ENCODE measurements at regions not wholly inside any gene's neighbourhood (a gene's known extent, or its start where the extent isn't known, plus 50 kb on each side); places are given as distances from the start of the nearest gene placed in this dataset.

GRCh38 chr12:116425256-116426193, 133.7 kb upstream of the MAP1LC3B2 start:
- ChIA-PET POLR2A (no interaction called here), CTCF (interaction anchor here (1.0 to 1.3 kb wide), 2 partner anchors 9 to 15 kb away, joined by 3 read pairs; no protein-coding TSS in a partner anchor)
- no peak for TF ChIP-seq CTCF (IDR thresholded peaks at IDR 0.05; ENCODE audit: control extremely low read depth, extremely low read depth, low read depth, missing control alignments)
- no peak for DNase-seq (ENCODE audit: extremely low spot score)

DNA sequence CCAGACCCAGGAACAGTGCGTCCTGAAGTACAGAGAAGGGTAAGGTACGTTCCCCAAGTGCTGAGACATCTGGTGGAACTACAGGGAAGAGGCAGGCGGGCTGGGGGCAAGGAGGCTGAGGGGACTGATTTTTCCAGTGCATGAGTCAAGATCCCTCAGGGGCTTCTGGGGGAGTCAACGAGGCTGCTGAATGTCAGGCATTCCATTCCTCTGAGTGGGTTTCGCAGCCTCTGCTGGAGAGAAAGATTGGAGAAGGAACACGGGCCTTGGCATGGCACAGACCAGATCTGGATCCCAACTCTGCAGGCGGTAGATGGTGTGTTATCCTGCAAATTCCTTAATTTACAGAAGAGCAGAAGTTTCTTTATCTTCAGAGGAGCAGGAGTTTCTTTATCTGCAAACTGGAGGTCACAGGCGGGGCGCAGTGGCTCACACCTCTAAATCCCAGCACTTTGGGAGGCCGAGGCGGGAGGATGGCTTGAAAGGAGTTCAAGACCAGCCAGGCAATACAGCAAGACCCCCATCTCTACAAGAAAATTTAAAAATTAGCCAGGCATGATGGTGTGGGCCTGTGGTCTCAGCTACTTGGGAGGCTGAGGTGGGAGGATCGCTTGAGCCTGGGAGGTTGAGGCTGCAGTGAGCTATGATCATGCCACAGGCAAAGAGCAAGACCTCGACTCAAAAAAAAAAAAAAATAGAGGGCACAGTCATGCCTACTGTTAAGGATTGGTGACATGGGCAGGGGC, 132.6 kb upstream of the MAP1LC3B2 start:
- no peak for DNase-seq (ENCODE audit: extremely low spot score)
- no peak for TF ChIP-seq CTCF (IDR thresholded peaks at IDR 0.05; ENCODE audit: control extremely low read depth, extremely low read depth, low read depth, missing control alignments)

GRCh38 chr12:116427200-116427930, 131.8 kb upstream of the MAP1LC3B2 start:
- POLR2A ChIA-PET: no interaction called here
- DNase-seq (ENCODE audit: extremely low spot score): no peak

More for the DNA sequence above, 132.6 kb upstream of the MAP1LC3B2 start:
- ChIA-PET POLR2A (no interaction called here), CTCF (no interaction called here)

DNA sequence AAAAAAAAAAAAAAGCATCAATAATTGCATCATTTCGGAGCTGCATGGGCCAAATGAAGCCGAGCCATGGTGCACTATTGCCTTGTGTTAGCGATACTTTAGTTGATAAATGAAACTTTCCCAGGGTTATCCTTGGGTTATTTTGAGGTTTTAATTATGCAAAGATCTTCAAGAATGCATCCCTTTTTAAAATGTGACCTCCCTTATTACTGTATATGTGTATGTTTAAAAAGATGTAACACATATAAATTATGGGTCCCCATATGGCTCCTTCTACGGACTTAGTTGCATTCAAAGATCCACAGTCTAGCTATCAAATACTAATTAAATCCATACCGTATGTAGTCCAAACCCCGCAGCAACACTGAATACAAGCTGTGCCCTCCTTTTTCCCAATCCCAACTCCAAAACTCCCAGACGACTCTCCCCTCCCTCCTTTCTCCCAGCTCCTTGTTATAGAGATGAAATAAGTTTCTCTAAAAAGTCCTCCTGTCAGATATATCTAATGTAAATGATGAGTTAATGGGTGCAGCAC, 129.3 kb upstream of the MAP1LC3B2 start:
- CTCF ChIA-PET: no interaction called here
- no peak for DNase-seq (ENCODE audit: extremely low spot score)
- POLR2A ChIA-PET: interaction anchor here (0.6 kb wide), 2 partner anchors 11 to 17 kb away, joined by 7 to 9 read pairs; no protein-coding TSS in a partner anchor
- TF ChIP-seq CTCF (IDR thresholded peaks at IDR 0.05; ENCODE audit: control extremely low read depth, extremely low read depth, low read depth, missing control alignments): no peak

More at GRCh38 chr12:116427200-116427930, 131.8 kb upstream of the MAP1LC3B2 start:
- no peak for TF ChIP-seq CTCF (IDR thresholded peaks at IDR 0.05; ENCODE audit: control extremely low read depth, extremely low read depth, low read depth, missing control alignments)
- CTCF ChIA-PET: no interaction called here

- ChIA-PET CTCF (no interaction called here), POLR2A (no interaction called here)
- no peak for TF ChIP-seq CTCF (IDR thresholded peaks at IDR 0.05; ENCODE audit: control extremely low read depth, extremely low read depth, low read depth, missing control alignments)
- DNase-seq (ENCODE audit: extremely low spot score): no peak
Observed at GRCh38 chr12:116430911-116431565, 128.1 kb upstream of the MAP1LC3B2 start.

Measured in GM10248 (cell line).